Kidney epithelial cell (primary cell): ENCODE measurements at regions not wholly inside any gene's neighbourhood (a gene's known extent, or its start where the extent isn't known, plus 50 kb on each side); places are given as distances from the start of the nearest gene placed in this dataset.

Experiments used
- DNase-seq: peaks from one replicate; pipeline ENCODE4 v3.0.0-alpha.2; 2010; ENCODE audit warnings: low read depth
- H3K27me3 ChIP-seq: 2 replicates; pipeline ENCODE4 v1.6.0; 2011; ENCODE audit warnings: low read length; ENCODE audit not compliant: control insufficient read depth, insufficient read depth
- H3K36me3 ChIP-seq: 2 replicates; pipeline ENCODE4 v1.5.1; 2011; ENCODE audit warnings: low read length; ENCODE audit not compliant: control insufficient read depth, insufficient read depth
- H3K4me3 ChIP-seq: 2 replicates; pipeline ENCODE4 v1.5.1; 2011; ENCODE audit warnings: low read depth, mild to moderate bottlenecking, control low read depth, low read length
- TF ChIP-seq, protein P1 (sequence below): IDR thresholded peaks from 2 replicates; pipeline ENCODE4 v1.5.1; 2011; ENCODE audit warnings: mild to moderate bottlenecking, moderate library complexity, low read length, control low read depth, inconsistent platforms; ENCODE audit not compliant: insufficient read depth, poor library complexity, severe bottlenecking

- TF ChIP-seq, protein P1, sequence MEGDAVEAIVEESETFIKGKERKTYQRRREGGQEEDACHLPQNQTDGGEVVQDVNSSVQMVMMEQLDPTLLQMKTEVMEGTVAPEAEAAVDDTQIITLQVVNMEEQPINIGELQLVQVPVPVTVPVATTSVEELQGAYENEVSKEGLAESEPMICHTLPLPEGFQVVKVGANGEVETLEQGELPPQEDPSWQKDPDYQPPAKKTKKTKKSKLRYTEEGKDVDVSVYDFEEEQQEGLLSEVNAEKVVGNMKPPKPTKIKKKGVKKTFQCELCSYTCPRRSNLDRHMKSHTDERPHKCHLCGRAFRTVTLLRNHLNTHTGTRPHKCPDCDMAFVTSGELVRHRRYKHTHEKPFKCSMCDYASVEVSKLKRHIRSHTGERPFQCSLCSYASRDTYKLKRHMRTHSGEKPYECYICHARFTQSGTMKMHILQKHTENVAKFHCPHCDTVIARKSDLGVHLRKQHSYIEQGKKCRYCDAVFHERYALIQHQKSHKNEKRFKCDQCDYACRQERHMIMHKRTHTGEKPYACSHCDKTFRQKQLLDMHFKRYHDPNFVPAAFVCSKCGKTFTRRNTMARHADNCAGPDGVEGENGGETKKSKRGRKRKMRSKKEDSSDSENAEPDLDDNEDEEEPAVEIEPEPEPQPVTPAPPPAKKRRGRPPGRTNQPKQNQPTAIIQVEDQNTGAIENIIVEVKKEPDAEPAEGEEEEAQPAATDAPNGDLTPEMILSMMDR, result no peak
- H3K27me3 ChIP-seq, result no peaks in the 10 kb centered on the region
- no peak for DNase-seq
- no peaks in the 10 kb centered on the region for H3K36me3 ChIP-seq
- H3K4me3 ChIP-seq, result no peak overlapping the region
Observed at GRCh38 chr11:130613396-130613795, 165.0 kb downstream of the ADAMTS15 start.

- TF ChIP-seq, protein P1, result no peak
- DNase-seq, result no peak
- Histone ChIP-seq H3K36me3 (no peaks in the 10 kb centered on the region), H3K4me3 (no peak overlapping the region), H3K27me3 (no peaks in the 10 kb centered on the region)
Observed at GRCh38 chr11:130614591-130614990, 166.1 kb downstream of the ADAMTS15 start.

DNA sequence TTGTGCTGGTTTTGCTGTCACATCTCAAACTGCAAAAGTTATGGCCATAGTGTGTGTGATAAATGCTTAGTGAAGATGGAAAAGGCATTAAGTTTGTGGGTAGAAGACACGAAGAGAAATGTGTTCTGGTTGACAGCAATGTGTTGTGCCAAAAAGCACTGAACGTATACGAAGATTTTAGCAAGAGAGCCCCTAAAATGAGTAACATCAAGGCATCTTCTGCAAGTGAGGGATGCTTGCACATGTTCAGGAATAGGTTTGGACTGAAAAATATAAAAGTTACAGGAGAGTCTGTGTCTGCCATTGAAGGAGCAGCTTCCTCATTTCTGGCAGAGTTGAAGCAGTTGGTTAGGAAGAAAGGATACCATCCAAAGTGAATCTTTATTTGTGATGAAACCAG is 167.1 kb downstream of the ADAMTS15 start:
- H3K36me3 ChIP-seq, result no peaks in the 10 kb centered on the region
- DNase-seq, result no peak
- H3K4me3 ChIP-seq, result no peak overlapping the region
- TF ChIP-seq, protein P1, result no peak
- no peaks in the 10 kb centered on the region for H3K27me3 ChIP-seq

DNA sequence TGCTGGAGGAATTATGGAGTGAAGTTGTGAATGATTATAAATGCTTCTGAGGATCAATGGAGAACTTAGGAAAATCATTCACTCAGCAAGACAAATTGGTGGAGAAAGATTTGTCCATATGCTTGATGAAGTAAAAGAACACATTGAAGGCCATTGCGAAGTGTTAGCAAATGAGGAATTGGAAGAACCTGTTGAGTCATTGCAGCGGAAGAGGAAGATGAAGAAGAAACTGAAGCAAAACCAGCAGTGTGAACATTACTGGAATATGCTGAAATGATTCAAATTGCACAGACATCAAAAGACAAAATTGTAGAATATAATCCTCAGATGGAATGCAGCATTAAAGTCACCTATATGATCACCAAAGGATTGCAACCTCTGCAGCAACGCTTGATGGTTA is 168.1 kb downstream of the ADAMTS15 start:
- DNase-seq, result no peak
- no peak overlapping the region for H3K4me3 ChIP-seq
- H3K36me3 ChIP-seq, result no peaks in the 10 kb centered on the region
- H3K27me3 ChIP-seq, result no peaks in the 10 kb centered on the region
- TF ChIP-seq, protein P1, result no peak

- Histone ChIP-seq H3K36me3 (no peaks in the 10 kb centered on the region), H3K4me3 (no peak overlapping the region), H3K27me3 (no peaks in the 10 kb centered on the region)
- DNase-seq, result no peak
- TF ChIP-seq, protein P1, result no peak
Observed at GRCh38 chr11:130617001-130617400, 168.6 kb downstream of the ADAMTS15 start.

- Histone ChIP-seq H3K27me3 (no peaks in the 10 kb centered on the region), H3K36me3 (no peaks in the 10 kb centered on the region), H3K4me3 (no peak overlapping the region)
- DNase-seq, result no peak
- TF ChIP-seq, protein P1, result no peak
Observed at GRCh38 chr11:130620548-130620947, 172.1 kb downstream of the ADAMTS15 start.
